Endodermal cell (in vitro differentiated cells): ENCODE measurements at regions not wholly inside any gene's neighbourhood (a gene's known extent, or its start where the extent isn't known, plus 50 kb on each side); places are given as distances from the start of the nearest gene placed in this dataset.

Experiments
- DNase-seq: peaks from one replicate; pipeline ENCODE4 v3.0.0-alpha.2; 2017
- H3K27ac ChIP-seq: 2 replicates; pipeline ENCODE4 v1.5.1; 2013; ENCODE audit warnings: mild to moderate bottlenecking, low read depth, low read length, moderate library complexity
- H3K27me3 ChIP-seq: 2 replicates; pipeline ENCODE4 v1.6.1; 2013; ENCODE audit warnings: mild to moderate bottlenecking, low read length, moderate library complexity; ENCODE audit not compliant: insufficient read depth, control insufficient read depth, poor library complexity, severe bottlenecking
- H3K36me3 ChIP-seq: 2 replicates; pipeline ENCODE4 v1.7.0; 2013; ENCODE audit warnings: mild to moderate bottlenecking, low read length, moderate library complexity; ENCODE audit not compliant: control insufficient read depth, insufficient read depth
- H3K4me1 ChIP-seq: one replicate; pipeline ENCODE4 v1.7.0; 2013; ENCODE audit warnings: low read length; ENCODE audit not compliant: control insufficient read depth, insufficient read depth
- H3K4me3 ChIP-seq: 2 replicates; pipeline ENCODE4 v1.5.1; 2013; ENCODE audit warnings: mild to moderate bottlenecking, low read length, moderate library complexity
- H3K9ac ChIP-seq: 2 replicates; pipeline ENCODE4 v1.6.1; 2013; ENCODE audit warnings: mild to moderate bottlenecking, low read length, moderate library complexity; ENCODE audit not compliant: poor library complexity, severe bottlenecking; ENCODE audit errors: extremely low read depth
- H3K9me3 ChIP-seq: 2 replicates; pipeline ENCODE4 v1.6.1; 2013; ENCODE audit warnings: mild to moderate bottlenecking, low read length, moderate library complexity; ENCODE audit not compliant: control insufficient read depth
- H3K27ac Mint-ChIP-seq: 2 replicates; pipeline ENCODE4 v1.8.0; 2020; ENCODE audit warnings: mixed read lengths
- H3K27me3 Mint-ChIP-seq: 2 replicates; pipeline ENCODE4 v1.8.0; 2021; ENCODE audit warnings: mild to moderate bottlenecking, mixed read lengths; ENCODE audit not compliant: insufficient read depth
- H3K36me3 Mint-ChIP-seq: 2 replicates; pipeline ENCODE4 v1.8.0; 2020; ENCODE audit warnings: low read depth, mixed read lengths
- H3K4me1 Mint-ChIP-seq: 2 replicates; pipeline ENCODE4 v1.8.0; 2020; ENCODE audit warnings: mixed read lengths
- H3K4me3 Mint-ChIP-seq: 2 replicates; pipeline ENCODE4 v1.8.0; 2020; ENCODE audit warnings: mild to moderate bottlenecking, moderate library complexity, mixed read lengths
- H3K9me3 Mint-ChIP-seq: 2 replicates; pipeline ENCODE4 v1.8.0; 2020; ENCODE audit warnings: mild to moderate bottlenecking, mixed read lengths
- CTCF ChIP-seq: fragments of 200-600 bp; sonication (generic); conservative IDR thresholded peaks from 2 replicates; pipeline ENCODE4 v1.5.0; 2021; ENCODE audit warnings: antibody characterized with exemption, mild to moderate bottlenecking
- WGBS, 2 experiments: methylation state at CpG; one replicate each; pipeline versions ENCODE4 v1.1.5 to v1.1.7; 2013; ENCODE audit warnings: missing lambda C conversion rate in 2 of 2, mixed read lengths in 1 of 2; ENCODE audit not compliant: insufficient coverage in 1 of 2, insufficient read length in 1 of 2; 5-methylcytosine and 5-hydroxymethylcytosine counted together

- Mint-ChIP-seq H3K4me1 (peaks cover 44% of the 10 kb centered on the region), H3K27ac (no peak overlapping the region), H3K9me3 (no peaks in the 10 kb centered on the region), H3K27me3 (no peaks in the 10 kb centered on the region), H3K36me3 (no peaks in the 10 kb centered on the region), H3K4me3 (no peak overlapping the region)
- WGBS, 2 experiments, result 95 to 96% methylated on average over 7 to 8 of the region's 8 CpGs
- H3K36me3 ChIP-seq, result no peaks in the 10 kb centered on the region
- H3K9ac ChIP-seq, result no peak overlapping the region
- no peaks in the 10 kb centered on the region for H3K9me3 ChIP-seq
- TF ChIP-seq CTCF, result no peak
- H3K27me3 ChIP-seq, result no peaks in the 10 kb centered on the region
- no peak for DNase-seq
- H3K27ac ChIP-seq, result no peak overlapping the region
- peaks cover 22% of the 10 kb centered on the region for H3K4me1 ChIP-seq
- no peak overlapping the region for H3K4me3 ChIP-seq
These were observed 50.4 kb upstream of the GPR37L1 start for GRCh38 chr1:202072211-202072765.
